Fibroblast of villous mesenchyme (primary cell): ENCODE measurements at regions not wholly inside any gene's neighbourhood (a gene's known extent, or its start where the extent isn't known, plus 50 kb on each side); places are given as distances from the start of the nearest gene placed in this dataset.
A peak's percentile ranks its signal among the peaks of the same experiment; 100 is the strongest.
"Not testable (repeated sequence)": the region's sequence is repeated elsewhere in the genome, so short reads cannot be mapped to it uniquely, and the experiment has no call there.

ENCODE experiments used
- DNase-seq: peaks from one replicate; pipeline ENCODE4 v3.0.0-alpha.2; 2010; ENCODE audit warnings: low read depth
- H3K4me3 ChIP-seq: 2 replicates; pipeline ENCODE4 v1.5.1; 2011; ENCODE audit warnings: low read depth, mild to moderate bottlenecking, low read length
- TF ChIP-seq, protein P1 (sequence below): IDR thresholded peaks from 2 replicates; pipeline ENCODE4 v1.5.1; 2012; ENCODE audit warnings: low read depth, mild to moderate bottlenecking, low read length; ENCODE audit not compliant: insufficient read depth

DNA sequence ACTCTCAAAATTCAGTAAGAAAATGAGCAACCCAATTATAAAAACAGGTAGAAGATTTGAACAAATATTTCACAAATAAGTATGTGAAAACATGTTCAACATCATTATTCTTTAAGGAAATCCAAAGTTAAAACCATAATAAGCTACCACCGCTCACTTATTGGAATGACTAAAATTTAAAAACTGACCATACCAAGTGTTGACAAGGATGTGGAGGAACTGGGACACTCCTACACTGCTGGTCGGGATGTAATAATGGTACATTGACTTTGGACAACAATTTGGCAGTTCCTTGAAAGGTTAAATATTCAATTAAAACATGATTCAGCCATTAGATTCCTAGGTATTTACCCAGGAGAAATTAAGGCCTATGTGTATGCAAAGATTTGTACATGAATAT, 336.5 kb downstream of the IRS1 start:
- DNase-seq, result no peak
- TF ChIP-seq, protein P1, sequence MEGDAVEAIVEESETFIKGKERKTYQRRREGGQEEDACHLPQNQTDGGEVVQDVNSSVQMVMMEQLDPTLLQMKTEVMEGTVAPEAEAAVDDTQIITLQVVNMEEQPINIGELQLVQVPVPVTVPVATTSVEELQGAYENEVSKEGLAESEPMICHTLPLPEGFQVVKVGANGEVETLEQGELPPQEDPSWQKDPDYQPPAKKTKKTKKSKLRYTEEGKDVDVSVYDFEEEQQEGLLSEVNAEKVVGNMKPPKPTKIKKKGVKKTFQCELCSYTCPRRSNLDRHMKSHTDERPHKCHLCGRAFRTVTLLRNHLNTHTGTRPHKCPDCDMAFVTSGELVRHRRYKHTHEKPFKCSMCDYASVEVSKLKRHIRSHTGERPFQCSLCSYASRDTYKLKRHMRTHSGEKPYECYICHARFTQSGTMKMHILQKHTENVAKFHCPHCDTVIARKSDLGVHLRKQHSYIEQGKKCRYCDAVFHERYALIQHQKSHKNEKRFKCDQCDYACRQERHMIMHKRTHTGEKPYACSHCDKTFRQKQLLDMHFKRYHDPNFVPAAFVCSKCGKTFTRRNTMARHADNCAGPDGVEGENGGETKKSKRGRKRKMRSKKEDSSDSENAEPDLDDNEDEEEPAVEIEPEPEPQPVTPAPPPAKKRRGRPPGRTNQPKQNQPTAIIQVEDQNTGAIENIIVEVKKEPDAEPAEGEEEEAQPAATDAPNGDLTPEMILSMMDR, result no peak

DNA sequence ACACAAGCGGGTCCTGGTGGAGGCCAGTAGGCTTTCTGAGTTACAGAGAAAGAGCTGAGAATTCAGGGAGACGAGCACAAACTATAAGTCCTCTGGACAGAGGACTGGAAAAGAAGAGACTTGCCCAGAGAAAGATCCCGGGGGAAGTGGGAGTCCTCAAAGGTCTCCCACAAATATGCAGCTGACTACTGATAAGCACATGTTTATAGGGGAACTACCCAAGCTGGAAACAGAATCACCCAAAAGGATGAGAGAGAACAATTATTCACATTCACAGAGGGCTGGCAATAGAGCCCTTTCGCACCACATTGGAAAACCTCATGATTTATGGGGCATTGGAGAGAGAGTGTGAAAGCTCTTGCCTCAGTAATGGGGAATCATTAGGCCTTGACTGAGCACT, 337.6 kb downstream of the IRS1 start:
- no peak overlapping the region for H3K4me3 ChIP-seq
- TF ChIP-seq, protein P1, result no peak
- peak; percentile 67 for DNase-seq

More for the DNA sequence above, 336.5 kb downstream of the IRS1 start:
- no peak overlapping the region for H3K4me3 ChIP-seq

DNA sequence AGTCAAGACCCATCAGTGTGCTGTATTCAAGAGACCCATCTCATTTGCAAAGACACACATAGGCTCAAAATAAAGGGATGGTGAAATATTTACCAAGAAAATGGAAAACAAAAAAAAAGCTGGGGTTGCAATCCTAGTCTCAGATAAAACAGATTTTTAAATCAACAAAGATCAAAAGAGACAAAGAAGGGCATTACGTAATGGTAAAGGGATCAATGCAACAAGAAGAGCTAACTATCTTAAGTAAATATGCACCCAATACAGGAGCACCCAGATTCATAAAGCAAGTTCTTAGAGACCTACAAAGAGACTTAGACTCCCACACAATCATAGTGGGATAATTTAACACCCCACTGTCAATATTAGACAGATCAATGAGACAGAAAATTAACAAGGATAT, 343.5 kb downstream of the IRS1 start:
- not testable (repeated sequence) for H3K4me3 ChIP-seq, DNase-seq

DNA sequence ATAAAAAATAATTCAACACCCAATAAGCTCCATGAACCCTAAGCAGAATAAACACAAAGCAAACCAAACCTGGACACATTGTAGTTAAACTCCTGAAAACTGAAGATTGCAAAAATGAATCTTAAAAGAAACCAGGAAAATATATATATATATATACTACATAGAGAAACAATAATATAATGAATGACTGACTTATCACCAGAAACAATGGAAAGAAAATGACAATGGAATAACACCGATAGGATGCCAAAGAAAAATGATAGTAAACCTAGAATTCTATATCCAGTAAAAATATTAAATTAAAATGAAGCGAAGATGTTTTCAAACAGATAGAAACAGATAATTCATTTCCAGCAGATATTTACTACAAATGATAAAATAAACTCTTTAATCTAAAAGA, 346.9 kb downstream of the IRS1 start:
- TF ChIP-seq, protein P1, result no peak
- DNase-seq, result no peak
- H3K4me3 ChIP-seq, result no peak overlapping the region

DNA sequence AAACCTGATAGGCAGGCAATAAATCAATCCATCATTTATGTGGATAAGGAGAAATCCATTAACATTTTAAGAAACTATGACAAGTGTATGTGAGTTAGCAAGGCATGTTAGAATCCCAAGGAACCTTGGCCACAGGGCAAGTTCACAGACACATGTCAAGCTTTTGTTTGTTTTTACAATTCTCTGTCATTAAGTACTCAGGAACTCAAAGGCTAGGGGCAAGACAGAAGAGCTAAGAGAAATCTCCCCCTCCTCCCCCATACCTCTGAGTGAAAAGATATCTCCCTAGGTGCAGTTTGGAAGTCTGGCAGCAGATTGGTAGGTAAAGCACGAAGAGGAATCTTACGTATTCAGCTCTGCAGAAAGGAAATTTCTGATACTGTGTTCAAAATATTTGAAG, 348.1 kb downstream of the IRS1 start:
- H3K4me3 ChIP-seq, result no peak overlapping the region
- TF ChIP-seq, protein P1, result no peak
- no peak for DNase-seq

DNA sequence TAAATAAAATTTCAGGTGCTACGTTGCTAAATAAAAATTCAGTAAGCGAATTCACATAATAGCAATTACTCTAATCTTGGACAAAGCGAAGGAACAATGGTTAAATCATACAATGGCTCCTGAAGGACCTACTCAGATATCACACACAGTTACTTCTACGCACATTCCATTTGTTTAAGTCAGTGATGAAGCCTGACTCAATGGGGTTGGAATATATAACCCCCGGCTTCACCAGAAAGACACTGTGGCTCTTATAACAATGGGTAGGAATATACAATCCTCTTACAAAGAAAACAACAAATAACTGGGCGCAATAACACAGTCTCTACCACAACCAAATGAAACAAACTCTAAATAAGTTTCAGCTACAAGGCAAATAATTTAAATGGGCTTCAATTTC, 349.5 kb downstream of the IRS1 start:
- no peak for DNase-seq
- TF ChIP-seq, protein P1, result no peak

DNA sequence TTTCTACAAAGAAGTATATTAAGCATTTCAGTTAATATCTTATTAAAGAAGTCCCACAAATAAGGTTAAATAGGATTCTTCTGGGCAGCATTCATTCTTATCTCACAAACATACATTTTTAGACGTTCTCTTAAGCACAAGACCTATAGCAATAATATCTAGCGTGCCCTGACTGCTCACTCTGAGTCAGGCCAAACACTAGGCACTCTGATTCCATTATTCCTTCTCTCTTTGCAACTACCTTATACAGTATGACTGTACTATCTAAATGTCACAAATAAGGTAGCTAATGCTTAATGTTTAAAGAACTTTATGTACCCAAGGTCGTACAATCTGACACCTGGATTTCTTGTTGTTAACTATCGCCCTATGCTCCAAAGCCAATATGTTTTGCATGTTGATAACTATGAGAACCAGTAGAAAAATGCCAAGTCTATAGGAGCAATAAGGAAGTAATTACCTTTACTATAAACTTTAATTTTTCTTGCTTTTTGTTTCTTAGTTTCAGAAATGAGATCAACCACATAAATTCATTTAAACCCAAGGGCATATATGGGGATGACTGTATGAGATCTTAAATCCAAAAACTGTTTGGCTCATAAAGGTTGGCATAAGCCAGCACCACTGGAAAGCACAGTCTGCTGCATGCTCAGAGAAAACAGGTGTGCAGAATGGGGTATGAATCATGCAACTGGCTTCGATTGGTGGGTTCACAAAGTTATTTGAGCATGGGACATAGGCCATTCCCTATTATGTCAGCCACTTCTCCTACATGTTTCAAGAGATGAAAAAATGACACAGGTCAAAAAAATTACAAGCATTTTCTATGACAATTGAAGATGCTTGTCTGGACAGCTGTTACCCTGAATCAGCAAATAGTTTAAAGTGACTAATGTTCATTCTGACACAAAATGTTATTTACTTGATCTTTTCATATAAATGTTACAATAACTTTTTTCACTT, 352.0 kb downstream of the IRS1 start:
- TF ChIP-seq, protein P1, result no peak
- H3K4me3 ChIP-seq, result no peak overlapping the region
- no peak for DNase-seq

More for the DNA sequence above, 349.5 kb downstream of the IRS1 start:
- H3K4me3 ChIP-seq, result no peak overlapping the region
